IMR-90 (cell line): ENCODE measurements at regions not wholly inside any gene's neighbourhood (a gene's known extent, or its start where the extent isn't known, plus 50 kb on each side); places are given as distances from the start of the nearest gene placed in this dataset.

ENCODE experiments used
- CEBPB ChIP-seq: IDR thresholded peaks from 2 replicates; pipeline ENCODE4 v1.6.1; 2012; ENCODE audit warnings: low read depth, low read length, improper control_type of control experiment
- CHD1 ChIP-seq: IDR thresholded peaks from 2 replicates; pipeline ENCODE4 v1.6.1; 2012; ENCODE audit warnings: low read depth, low read length, improper control_type of control experiment
- CTCF ChIP-seq: conservative IDR thresholded peaks from 2 replicates; pipeline ENCODE4 v1.5.1; 2012; ENCODE audit warnings: mild to moderate bottlenecking, low read depth, low read length, improper control_type of control experiment
- MXI1 ChIP-seq: IDR thresholded peaks from 2 replicates; pipeline ENCODE4 v1.6.1; 2012; ENCODE audit warnings: low read depth, mild to moderate bottlenecking, low read length, moderate library complexity, borderline replicate concordance
- NFE2L2 ChIP-seq: fragments of 150-350 bp; IDR thresholded peaks from 2 replicates; pipeline ENCODE4 v1.6.1; 2016; ENCODE audit warnings: low read depth, mild to moderate bottlenecking, low read length
- POLR2A ChIP-seq: IDR thresholded peaks from 2 replicates; pipeline ENCODE4 v1.6.1; 2012; ENCODE audit warnings: mild to moderate bottlenecking, low read depth, low read length
- RAD21 ChIP-seq: IDR thresholded peaks from 2 replicates; pipeline ENCODE4 v1.6.1; 2012; ENCODE audit warnings: low read length, improper control_type of control experiment
- RFX5 ChIP-seq: IDR thresholded peaks from 2 replicates; pipeline ENCODE4 v1.8.0; 2012; ENCODE audit warnings: low read depth, mild to moderate bottlenecking, low read length, moderate library complexity
- SMC3 ChIP-seq: fragments of 150-350 bp; IDR thresholded peaks from 2 replicates; pipeline ENCODE4 v1.6.1; 2016; ENCODE audit warnings: low read depth, mild to moderate bottlenecking, antibody characterized with exemption, low read length, moderate library complexity
- USF2 ChIP-seq: fragments of 150-350 bp; IDR thresholded peaks from 2 replicates; pipeline ENCODE4 v1.6.1; 2017; ENCODE audit warnings: mild to moderate bottlenecking, antibody characterized with exemption, low read length, low read depth
- TF ChIP-seq, protein P1 (sequence below): fragments of 150-350 bp; IDR thresholded peaks from 2 replicates; pipeline ENCODE4 v1.6.1; 2016; ENCODE audit warnings: low read depth, mild to moderate bottlenecking, low read length, moderate library complexity, borderline replicate concordance

GRCh38 chr5:39765366-39765765 lies 340.6 kb upstream of the DAB2 start:
- no peak for TF ChIP-seq RAD21
- TF ChIP-seq MXI1: no peak
- no peak for TF ChIP-seq POLR2A
- no peak for TF ChIP-seq USF2
- no peak for TF ChIP-seq CTCF
- TF ChIP-seq RFX5: no peak
- TF ChIP-seq, protein P1, sequence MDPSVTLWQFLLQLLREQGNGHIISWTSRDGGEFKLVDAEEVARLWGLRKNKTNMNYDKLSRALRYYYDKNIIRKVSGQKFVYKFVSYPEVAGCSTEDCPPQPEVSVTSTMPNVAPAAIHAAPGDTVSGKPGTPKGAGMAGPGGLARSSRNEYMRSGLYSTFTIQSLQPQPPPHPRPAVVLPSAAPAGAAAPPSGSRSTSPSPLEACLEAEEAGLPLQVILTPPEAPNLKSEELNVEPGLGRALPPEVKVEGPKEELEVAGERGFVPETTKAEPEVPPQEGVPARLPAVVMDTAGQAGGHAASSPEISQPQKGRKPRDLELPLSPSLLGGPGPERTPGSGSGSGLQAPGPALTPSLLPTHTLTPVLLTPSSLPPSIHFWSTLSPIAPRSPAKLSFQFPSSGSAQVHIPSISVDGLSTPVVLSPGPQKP: no peak
- no peak for TF ChIP-seq NFE2L2
- TF ChIP-seq CEBPB: no peak
- TF ChIP-seq CHD1: no peak
- TF ChIP-seq SMC3: no peak
